ENCODE measurements at regions not wholly inside any gene's neighbourhood (a gene's known extent, or its start where the extent isn't known, plus 50 kb on each side); places are given as distances from the start of the nearest gene placed in this dataset.
"Not testable (repeated sequence)": the region's sequence is repeated elsewhere in the genome, so short reads cannot be mapped to it uniquely, and the experiment has no call there.

DNA sequence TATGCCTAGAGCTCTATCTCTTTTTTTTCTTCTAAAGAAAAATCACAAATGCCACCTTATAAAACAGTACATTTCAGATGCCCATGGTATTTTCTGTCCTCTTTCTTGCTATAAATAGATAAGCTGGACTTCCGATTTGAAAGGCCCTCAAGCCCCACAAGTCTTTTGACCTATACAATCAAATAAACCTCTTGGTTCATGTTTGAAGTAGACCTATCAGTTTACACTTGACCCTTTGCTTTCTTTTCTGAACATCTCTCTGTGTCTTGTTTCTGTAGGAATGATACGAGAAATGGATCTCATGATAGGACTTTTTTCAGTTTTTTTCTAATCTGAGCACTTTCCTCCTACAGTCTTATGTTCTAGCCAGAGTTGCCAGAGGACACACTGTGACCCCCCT lies 327.2 kb downstream of the SOX9 start:
- DNase-seq (ENCODE audit: low read depth) = no peak

DNA sequence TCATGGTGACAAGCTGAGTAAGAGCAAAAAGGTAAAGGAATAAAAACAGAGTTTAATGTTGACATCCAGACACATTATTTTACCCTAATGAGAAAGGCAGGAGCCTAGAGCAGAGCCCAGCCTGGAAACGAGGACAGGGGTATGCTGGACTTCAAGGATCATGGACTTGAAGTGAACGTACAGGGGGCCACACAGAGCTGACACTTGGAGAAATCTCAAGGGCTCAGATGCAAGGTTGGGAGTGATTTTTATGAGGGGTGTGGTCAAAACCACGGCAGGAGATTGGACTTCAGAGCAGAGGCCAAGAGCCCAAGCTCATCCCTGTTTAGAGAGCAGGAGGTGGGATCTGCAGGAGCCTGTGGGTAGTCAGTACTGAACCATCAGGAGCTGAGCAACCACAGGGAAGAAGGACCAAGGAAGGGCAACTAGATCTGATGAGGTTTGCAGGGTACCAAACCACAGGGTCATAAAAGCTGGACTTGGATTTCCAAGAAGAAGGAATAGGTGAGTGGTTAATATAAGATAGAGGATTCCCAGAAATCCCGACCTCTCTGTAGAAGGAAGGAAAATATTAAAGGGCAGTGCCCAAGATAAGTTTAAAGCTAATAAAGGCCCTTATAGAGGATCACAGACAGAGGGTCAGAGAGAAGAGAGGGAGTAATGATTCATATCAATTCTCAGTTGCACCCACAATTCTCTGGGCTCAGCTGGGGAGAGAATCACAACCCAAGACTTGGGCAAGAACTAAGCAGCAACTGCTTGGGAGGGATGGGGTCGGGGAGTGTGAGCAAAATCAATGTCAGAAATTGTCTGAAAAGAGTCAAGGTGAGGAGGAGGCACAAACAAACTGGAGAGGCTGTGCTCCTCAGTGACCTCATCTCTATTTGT lies 331.7 kb downstream of the SOX9 start:
- no peak for DNase-seq (ENCODE audit: low read depth)

- DNase-seq (ENCODE audit: low read depth) = no peak
These were observed 333.5 kb downstream of the SOX9 start for GRCh38 chr17:72454342-72454741.

GRCh38 chr17:72455562-72455961 lies 334.7 kb downstream of the SOX9 start:
- DNase-seq (ENCODE audit: low read depth) = no peak

- no peak for DNase-seq (ENCODE audit: low read depth)
These were observed 335.3 kb downstream of the SOX9 start for GRCh38 chr17:72456075-72456474.

DNA sequence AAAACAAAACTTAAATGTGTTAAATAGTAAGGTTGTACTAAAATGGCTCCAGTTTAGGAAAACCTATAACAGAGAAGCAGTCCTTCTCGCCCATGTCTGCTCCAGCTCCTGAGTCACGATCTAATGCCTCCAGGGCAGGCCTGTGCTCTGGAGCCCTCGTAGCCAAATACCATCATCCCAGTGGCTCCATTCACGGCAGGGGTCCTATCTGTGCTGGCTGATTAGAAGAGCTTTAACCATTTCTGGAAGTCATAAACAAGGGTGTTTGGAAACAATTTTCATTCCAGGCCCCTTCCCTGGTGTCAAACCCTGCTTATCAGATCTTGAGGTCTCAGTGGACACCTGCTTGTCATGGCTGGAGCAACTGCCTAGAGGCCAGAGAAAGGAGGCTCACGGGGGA lies 336.9 kb downstream of the SOX9 start:
- no peak for DNase-seq (ENCODE audit: low read depth)

DNA sequence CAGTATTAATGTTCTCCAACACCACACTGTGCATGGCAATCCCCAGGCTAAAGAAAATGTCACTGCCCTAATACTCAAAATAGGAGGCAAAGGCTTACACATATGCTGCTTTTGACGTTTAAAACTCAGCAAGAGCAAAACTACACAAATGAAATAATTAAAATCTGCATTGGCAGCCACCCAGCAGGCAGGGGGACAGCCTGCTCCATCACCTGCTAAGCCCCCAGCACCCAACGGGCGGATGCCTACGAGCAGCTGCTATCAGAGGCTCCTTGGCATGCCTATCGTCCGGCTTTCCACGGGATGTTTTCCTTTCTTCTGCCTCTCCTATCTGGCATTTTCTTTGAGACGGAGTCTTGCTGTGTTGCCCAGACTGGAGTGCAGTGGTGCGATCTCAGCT lies 337.5 kb downstream of the SOX9 start:
- no peak for DNase-seq (ENCODE audit: low read depth)

GRCh38 chr17:72460711-72461110 lies 339.9 kb downstream of the SOX9 start:
- DNase-seq (ENCODE audit: low read depth) = no peak

- no peak for DNase-seq (ENCODE audit: low read depth)
These were observed 340.9 kb downstream of the SOX9 start for GRCh38 chr17:72461757-72462156.

GRCh38 chr17:72462407-72462806 lies 341.6 kb downstream of the SOX9 start:
- DNase-seq (ENCODE audit: low read depth) = no peak

GRCh38 chr17:72462814-72463213 lies 342.0 kb downstream of the SOX9 start:
- no peak for DNase-seq (ENCODE audit: low read depth)

GRCh38 chr17:72463287-72464102 lies 342.7 kb downstream of the SOX9 start:
- no peak for DNase-seq (ENCODE audit: low read depth)

DNA sequence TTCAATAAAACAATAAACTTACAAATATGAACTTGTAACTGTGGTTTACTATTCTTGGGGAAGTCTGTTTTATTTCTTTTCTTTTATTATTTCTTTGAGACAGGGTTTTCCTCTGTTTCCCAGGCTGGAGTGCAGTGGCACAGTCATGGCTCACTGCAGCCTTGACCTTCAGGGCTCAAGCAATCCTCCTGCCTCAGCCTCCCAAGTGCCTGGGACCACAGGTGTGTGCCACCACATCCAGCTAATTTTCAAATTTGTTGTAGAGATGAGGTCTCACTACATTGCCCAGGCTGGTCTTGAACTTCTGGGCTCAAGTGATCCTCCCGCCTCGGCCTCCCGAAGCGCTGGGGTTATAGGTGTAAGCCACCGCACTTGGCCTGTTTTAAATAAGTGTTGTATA lies 343.4 kb downstream of the SOX9 start:
- DNase-seq (ENCODE audit: low read depth) = not testable (repeated sequence)

GRCh38 chr17:72465191-72466024 lies 344.6 kb downstream of the SOX9 start:
- DNase-seq (ENCODE audit: low read depth) = no peak

DNA sequence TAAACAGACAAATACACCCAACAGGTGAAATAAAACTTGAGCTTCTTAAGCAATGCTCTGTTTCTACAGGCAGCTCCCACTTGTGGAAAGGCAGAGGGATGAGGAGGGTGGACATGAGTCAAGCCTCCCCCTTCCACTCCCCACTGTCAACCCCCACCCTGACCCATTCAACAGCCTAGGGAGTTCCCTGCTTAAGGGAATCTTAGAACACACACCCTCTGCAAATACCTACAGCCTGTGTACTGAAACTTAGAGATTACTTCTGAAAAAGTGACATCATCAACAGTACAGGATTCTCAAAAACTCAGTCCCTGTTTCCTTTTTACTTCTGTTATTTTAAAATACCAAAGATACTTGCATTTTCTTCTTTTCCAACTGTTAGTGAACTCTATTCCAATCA lies 345.4 kb downstream of the SOX9 start:
- DNase-seq (ENCODE audit: low read depth) = no peak

DNA sequence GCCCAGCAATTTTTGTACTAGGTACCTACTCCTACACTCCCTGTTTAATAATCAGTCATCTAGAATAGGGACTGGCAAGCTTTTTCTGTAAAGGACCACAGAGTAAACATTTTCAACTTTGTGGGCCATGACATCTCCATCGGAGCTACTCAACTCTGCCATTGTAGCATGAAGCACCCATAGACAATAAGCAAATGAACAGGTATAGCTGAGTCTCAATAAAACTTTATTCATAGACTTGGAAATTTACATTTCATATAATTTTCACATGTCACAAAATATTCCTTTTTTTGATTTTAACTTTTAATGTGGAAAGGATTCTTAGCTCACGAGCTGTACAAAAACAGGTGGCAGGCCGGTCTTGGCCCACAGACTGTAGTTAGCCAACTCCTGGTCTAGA lies 345.8 kb downstream of the SOX9 start:
- DNase-seq (ENCODE audit: low read depth) = no peak

DNA sequence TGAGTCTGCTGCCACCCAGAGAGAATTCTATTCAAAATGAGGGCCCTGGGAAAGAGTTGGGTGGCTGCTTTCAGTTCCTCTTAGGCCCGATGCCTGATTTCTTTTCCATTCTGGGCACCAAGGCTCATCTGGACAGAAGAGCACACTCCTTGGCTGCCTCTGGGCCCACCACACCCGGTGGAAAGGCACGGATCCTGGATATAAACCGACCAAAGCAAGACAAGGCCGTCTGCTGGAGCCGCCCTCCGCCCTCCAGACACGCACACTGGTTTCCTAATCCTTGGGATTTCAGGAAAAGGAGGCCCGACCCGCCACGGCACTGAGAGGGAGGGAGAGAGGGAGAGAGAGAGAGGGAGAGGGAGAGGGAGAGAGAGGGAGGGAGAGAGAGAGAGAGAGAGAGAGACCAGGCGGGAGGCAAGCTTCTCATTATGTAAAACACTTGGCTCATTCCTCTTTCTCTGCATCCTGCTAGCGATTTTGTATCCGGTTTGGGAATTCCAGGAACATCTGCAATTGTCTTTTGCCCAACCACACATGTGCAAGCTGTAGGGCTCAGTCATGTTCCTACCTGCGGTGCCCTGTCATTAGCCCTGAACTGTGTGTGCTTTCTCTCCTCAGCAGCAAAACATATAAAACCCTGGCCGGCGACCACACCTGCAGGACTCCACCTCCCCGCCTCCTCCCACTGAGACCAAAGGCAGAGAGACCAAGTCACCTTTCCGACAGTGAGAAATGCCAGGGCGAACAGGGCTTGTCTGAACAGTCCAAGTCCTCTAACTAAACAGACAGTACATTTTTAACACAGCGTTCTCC lies 347.2 kb downstream of the SOX9 start:
- DNase-seq (ENCODE audit: low read depth) = peak; percentile 57

DNA sequence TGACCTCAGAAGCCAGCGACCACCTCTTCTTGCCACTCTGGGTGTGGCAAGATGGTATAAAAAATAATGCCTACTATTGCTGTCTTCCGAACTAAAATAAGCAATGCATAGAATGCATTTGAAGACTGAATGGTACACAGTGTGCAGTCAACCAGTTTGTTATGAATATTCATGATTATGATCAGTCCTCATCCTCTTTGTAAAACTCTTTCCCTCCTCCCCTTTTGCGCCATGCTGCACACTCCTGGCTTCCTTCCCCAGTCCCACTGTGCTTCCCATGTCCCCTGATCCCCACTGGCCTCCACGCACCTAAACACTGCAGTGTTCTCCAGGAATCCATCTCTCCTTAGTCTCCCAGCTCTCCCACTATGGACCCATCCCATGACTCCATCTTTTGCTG lies 348.0 kb downstream of the SOX9 start:
- DNase-seq (ENCODE audit: low read depth) = no peak

DNA sequence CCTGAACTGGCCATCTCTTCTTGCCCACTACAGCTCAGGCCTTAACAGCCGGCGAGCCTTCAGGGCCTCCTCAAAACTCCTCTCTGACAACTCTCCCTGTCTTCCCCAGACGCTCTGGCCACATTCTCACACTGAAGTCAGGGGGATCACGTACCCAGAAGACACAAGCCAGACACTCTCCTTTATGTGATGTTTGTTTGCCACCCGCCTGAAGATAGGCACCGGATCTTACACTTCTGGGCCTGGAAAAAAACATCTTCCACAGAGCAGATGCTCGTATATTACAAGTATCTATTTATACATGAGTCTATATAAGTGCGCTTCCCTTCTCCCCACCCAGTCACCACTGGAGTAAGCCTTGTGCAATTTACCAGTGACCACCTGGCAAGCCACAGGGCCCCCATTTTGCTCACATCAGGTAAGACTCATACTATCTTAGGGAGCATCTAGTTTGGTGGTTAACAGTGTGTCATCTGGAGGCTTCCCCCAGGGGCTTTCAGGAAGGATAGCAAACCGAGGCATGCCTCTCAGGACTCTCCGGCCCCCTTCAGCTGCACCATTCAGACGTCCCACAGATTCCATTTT lies 349.4 kb downstream of the SOX9 start:
- no peak for DNase-seq (ENCODE audit: low read depth)

GRCh38 chr17:72470734-72471133 lies 349.9 kb downstream of the SOX9 start:
- no peak for DNase-seq (ENCODE audit: low read depth)

GRCh38 chr17:72471296-72471695 lies 350.5 kb downstream of the SOX9 start:
- no peak for DNase-seq (ENCODE audit: low read depth)

Measured in forelimb muscle (tissue), 1 donor.